Fibroblast of lung (primary cell): ENCODE measurements at regions not wholly inside any gene's neighbourhood (a gene's known extent, or its start where the extent isn't known, plus 50 kb on each side); places are given as distances from the start of the nearest gene placed in this dataset.

Experiments used
- DNase-seq, 2 donors: peaks; one replicate each; pipeline versions ENCODE4 v3.0.0 to v3.0.0-alpha.2; 2010; ENCODE audit warnings: low read depth in 2 of 2
- H2AFZ ChIP-seq: 2 replicates; pipeline ENCODE4 v1.5.1; 2012; ENCODE audit warnings: low read length, control low read depth, inconsistent platforms
- H3K27ac ChIP-seq: 2 replicates; pipeline ENCODE4 v1.5.1; 2011; ENCODE audit warnings: low read length, control low read depth; ENCODE audit not compliant: insufficient read depth
- H3K27me3 ChIP-seq: 2 replicates; pipeline ENCODE4 v1.5.1; 2011; ENCODE audit warnings: mild to moderate bottlenecking, low read length; ENCODE audit not compliant: control insufficient read depth, insufficient read depth
- H3K36me3 ChIP-seq: 2 replicates; pipeline ENCODE4 v1.5.1; 2011; ENCODE audit warnings: low read length; ENCODE audit not compliant: control insufficient read depth, insufficient read depth
- H3K4me1 ChIP-seq: 2 replicates; pipeline ENCODE4 v1.5.1; 2011; ENCODE audit warnings: low read length; ENCODE audit not compliant: control insufficient read depth, insufficient read depth; ENCODE audit errors: extremely low read depth
- H3K4me2 ChIP-seq: 2 replicates; pipeline ENCODE4 v1.5.1; 2011; ENCODE audit warnings: low read length, control low read depth; ENCODE audit not compliant: insufficient read depth; ENCODE audit errors: extremely low read depth
- H3K4me3 ChIP-seq, 4 experiments: fragments of 200-600 bp in 1 of 4; sonication (generic) in 1 of 4; replicated peaks in 1 of 4; 2 replicates each; pipeline ENCODE4 v1.5.1; 2011 to 2016; ENCODE audit warnings: low read length in 4 of 4, low read depth in 3 of 4, mild to moderate bottlenecking in 3 of 4, control low read depth in 2 of 4, inconsistent platforms in 1 of 4, mixed read lengths in 1 of 4; ENCODE audit not compliant: insufficient read depth in 1 of 4; ENCODE audit errors: control extremely low read depth in 1 of 4
- H3K79me2 ChIP-seq: 2 replicates; pipeline ENCODE4 v1.5.1; 2012; ENCODE audit warnings: mild to moderate bottlenecking, low read length, inconsistent platforms; ENCODE audit not compliant: control insufficient read depth, insufficient read depth
- H3K9ac ChIP-seq: 2 replicates; pipeline ENCODE4 v1.5.1; 2011; ENCODE audit warnings: mild to moderate bottlenecking, low read length, control low read depth; ENCODE audit not compliant: insufficient read depth
- H3K9me3 ChIP-seq: 2 replicates; pipeline ENCODE4 v1.5.1; 2012; ENCODE audit warnings: low read depth, low read length; ENCODE audit not compliant: control insufficient read depth, insufficient read depth
- H4K20me1 ChIP-seq: 2 replicates; pipeline ENCODE4 v1.5.1; 2011; ENCODE audit warnings: low read length; ENCODE audit not compliant: control insufficient read depth, insufficient read depth; ENCODE audit errors: extremely low read depth
- EZH2 ChIP-seq: IDR thresholded peaks from 2 replicates; pipeline ENCODE4 v1.5.1; 2012; ENCODE audit warnings: low read length, control low read depth, mild to moderate bottlenecking; ENCODE audit errors: missing control alignments
- TF ChIP-seq, protein P1 (sequence below), 2 donors: IDR thresholded peaks in 1 of 2; conservative IDR thresholded peaks in 1 of 2; 1 replicate in 1 of 2; 2 replicates in 1 of 2; pipeline ENCODE4 v1.5.1; 2011 to 2012; ENCODE audit warnings: low read length in 2 of 2, control low read depth in 1 of 2, inconsistent platforms in 1 of 2, low read depth in 1 of 2, mild to moderate bottlenecking in 1 of 2

DNA sequence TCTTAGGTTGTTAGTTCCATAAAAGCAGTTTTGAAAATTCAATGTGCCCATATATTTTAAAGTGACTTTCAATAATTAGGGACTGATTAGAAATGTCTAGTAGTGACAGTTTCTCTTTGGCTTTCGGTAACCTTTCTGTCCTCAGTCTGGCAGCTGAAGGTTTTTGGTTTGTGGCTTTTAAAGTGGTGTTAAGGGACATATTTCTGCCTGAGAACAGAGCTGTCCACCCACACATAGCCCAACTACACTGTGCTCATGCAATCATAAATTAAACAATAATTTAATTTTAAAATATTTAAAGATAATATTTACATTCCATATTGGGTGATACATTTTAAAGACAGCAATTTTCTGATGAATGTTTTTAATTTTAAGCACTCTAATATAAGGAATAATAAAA lies 335.0 kb upstream of the TENM3 start:
- no peak overlapping the region for H2AFZ ChIP-seq
- no peak overlapping the region for H3K4me3 ChIP-seq

DNA sequence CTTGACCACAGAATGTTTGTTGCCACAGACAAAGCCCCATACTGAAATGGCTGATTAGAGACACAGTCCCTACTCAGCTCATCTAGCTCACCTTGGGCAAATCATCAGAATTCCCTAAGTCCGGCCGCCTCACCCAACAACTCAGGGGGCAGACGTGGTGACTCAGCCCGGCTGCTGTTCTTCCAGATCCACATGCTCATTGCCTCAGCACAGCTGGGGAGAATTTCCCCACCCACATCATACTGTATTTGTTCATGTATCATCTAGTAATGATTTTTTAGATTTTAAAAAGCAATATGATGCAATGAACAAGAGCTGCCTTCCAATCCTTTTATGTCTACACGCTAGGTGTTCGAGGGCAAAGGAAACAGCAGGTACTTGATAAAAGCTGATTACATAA lies 333.8 kb upstream of the TENM3 start:
- Histone ChIP-seq H3K27me3 (no peaks in the 10 kb centered on the region), H4K20me1 (no peaks in the 10 kb centered on the region), H3K4me1 (no peaks in the 10 kb centered on the region), H3K79me2 (no peaks in the 10 kb centered on the region), H3K9me3 (no peaks in the 10 kb centered on the region), H3K36me3 (no peaks in the 10 kb centered on the region), H3K9ac (no peak overlapping the region), H2AFZ (no peak overlapping the region), H3K4me3 (no peak overlapping the region), H3K27ac (no peak overlapping the region), H3K4me2 (no peak overlapping the region)
- peak; percentile 87 to 91 for DNase-seq
- TF ChIP-seq, protein P1, sequence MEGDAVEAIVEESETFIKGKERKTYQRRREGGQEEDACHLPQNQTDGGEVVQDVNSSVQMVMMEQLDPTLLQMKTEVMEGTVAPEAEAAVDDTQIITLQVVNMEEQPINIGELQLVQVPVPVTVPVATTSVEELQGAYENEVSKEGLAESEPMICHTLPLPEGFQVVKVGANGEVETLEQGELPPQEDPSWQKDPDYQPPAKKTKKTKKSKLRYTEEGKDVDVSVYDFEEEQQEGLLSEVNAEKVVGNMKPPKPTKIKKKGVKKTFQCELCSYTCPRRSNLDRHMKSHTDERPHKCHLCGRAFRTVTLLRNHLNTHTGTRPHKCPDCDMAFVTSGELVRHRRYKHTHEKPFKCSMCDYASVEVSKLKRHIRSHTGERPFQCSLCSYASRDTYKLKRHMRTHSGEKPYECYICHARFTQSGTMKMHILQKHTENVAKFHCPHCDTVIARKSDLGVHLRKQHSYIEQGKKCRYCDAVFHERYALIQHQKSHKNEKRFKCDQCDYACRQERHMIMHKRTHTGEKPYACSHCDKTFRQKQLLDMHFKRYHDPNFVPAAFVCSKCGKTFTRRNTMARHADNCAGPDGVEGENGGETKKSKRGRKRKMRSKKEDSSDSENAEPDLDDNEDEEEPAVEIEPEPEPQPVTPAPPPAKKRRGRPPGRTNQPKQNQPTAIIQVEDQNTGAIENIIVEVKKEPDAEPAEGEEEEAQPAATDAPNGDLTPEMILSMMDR (conservative IDR thresholded peaks at IDR 0.05 in 1 of 2, IDR thresholded peaks at IDR 0.05 in 1 of 2; ENCODE audit: low read depth in 1 of 2, low read length in 2 of 2), result no peak
- no peak for TF ChIP-seq EZH2

More for the DNA sequence above, 335.0 kb upstream of the TENM3 start:
- Histone ChIP-seq H3K9me3 (no peaks in the 10 kb centered on the region), H3K27me3 (no peaks in the 10 kb centered on the region), H3K9ac (no peak overlapping the region), H4K20me1 (no peaks in the 10 kb centered on the region), H3K4me1 (no peaks in the 10 kb centered on the region), H3K79me2 (no peaks in the 10 kb centered on the region), H3K27ac (no peak overlapping the region), H3K4me2 (no peak overlapping the region), H3K36me3 (no peaks in the 10 kb centered on the region)
- DNase-seq, result peak; percentile 6 to 24
- TF ChIP-seq, protein P1 (conservative IDR thresholded peaks at IDR 0.05 in 1 of 2, IDR thresholded peaks at IDR 0.05 in 1 of 2; ENCODE audit: low read depth in 1 of 2, low read length in 2 of 2), result no peak
- TF ChIP-seq EZH2, result no peak

DNA sequence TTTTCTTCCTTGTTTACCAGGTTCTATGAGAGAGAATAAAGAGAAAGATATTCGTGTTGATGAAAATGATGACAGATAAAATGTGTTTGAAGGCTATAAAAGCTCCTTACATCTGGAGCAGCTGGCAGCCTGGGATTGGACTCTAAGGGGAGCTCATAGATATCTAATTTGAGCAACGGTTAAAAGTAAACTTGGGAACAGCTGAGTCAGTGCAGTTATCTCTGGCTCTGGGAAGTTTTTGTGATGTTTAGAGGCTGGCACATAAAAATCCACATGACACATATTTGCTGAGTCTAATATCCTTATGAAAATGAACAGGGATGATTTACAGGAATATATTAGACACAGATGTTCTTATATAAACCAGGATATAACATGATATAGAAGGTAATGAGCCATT lies 331.8 kb upstream of the TENM3 start:
- peak; percentile 67 to 74 for DNase-seq
- no peak overlapping the region for H2AFZ ChIP-seq
- no peak overlapping the region for H3K4me3 ChIP-seq
- no peak overlapping the region for H3K4me2 ChIP-seq
- H3K36me3 ChIP-seq, result no peaks in the 10 kb centered on the region
- H3K9ac ChIP-seq, result no peak overlapping the region
- no peaks in the 10 kb centered on the region for H3K79me2 ChIP-seq
- H3K4me1 ChIP-seq, result no peaks in the 10 kb centered on the region
- TF ChIP-seq, protein P1 (conservative IDR thresholded peaks at IDR 0.05 in 1 of 2, IDR thresholded peaks at IDR 0.05 in 1 of 2; ENCODE audit: low read depth in 1 of 2, low read length in 2 of 2), result peak in 1 of 2 donors; percentile 11
- TF ChIP-seq EZH2, result no peak
- no peaks in the 10 kb centered on the region for H3K27me3 ChIP-seq
- H3K27ac ChIP-seq, result no peak overlapping the region
- H3K9me3 ChIP-seq, result no peaks in the 10 kb centered on the region
- no peaks in the 10 kb centered on the region for H4K20me1 ChIP-seq
